Duodenal mucosa (tissue), 2 donors: ENCODE measurements at regions not wholly inside any gene's neighbourhood (a gene's known extent, or its start where the extent isn't known, plus 50 kb on each side); places are given as distances from the start of the nearest gene placed in this dataset.

Experiments
- H3K27ac ChIP-seq: one replicate; pipeline ENCODE4 v1.7.0; 2013; ENCODE audit warnings: low read depth, low read length
- H3K27me3 ChIP-seq, 2 donors: one replicate each; pipeline ENCODE4 v1.7.0; 2013; ENCODE audit warnings: low read length in 2 of 2, control low read depth in 1 of 2; ENCODE audit not compliant: insufficient read depth in 2 of 2, control insufficient read depth in 1 of 2
- H3K36me3 ChIP-seq, 2 donors: one replicate each; pipeline ENCODE4 v1.7.0; 2013; ENCODE audit warnings: low read length in 2 of 2, control low read depth in 1 of 2; ENCODE audit not compliant: insufficient read depth in 2 of 2, control insufficient read depth in 1 of 2
- H3K4me1 ChIP-seq, 2 donors: one replicate each; pipeline ENCODE4 v1.7.0; 2013; ENCODE audit warnings: low read length in 2 of 2, control low read depth in 1 of 2; ENCODE audit not compliant: insufficient read depth in 2 of 2, control insufficient read depth in 1 of 2
- H3K4me3 ChIP-seq, 2 donors: one replicate each; pipeline ENCODE4 v1.7.0; 2013; ENCODE audit warnings: low read length in 2 of 2, low read depth in 1 of 2
- H3K9ac ChIP-seq, 2 donors: one replicate each; pipeline ENCODE4 v1.7.0; 2013; ENCODE audit warnings: low read length in 2 of 2, low read depth in 1 of 2
- H3K9me3 ChIP-seq, 2 donors: one replicate each; pipeline ENCODE4 v1.7.0; 2013; ENCODE audit warnings: low read length in 2 of 2, control low read depth in 1 of 2; ENCODE audit not compliant: control insufficient read depth in 1 of 2

DNA sequence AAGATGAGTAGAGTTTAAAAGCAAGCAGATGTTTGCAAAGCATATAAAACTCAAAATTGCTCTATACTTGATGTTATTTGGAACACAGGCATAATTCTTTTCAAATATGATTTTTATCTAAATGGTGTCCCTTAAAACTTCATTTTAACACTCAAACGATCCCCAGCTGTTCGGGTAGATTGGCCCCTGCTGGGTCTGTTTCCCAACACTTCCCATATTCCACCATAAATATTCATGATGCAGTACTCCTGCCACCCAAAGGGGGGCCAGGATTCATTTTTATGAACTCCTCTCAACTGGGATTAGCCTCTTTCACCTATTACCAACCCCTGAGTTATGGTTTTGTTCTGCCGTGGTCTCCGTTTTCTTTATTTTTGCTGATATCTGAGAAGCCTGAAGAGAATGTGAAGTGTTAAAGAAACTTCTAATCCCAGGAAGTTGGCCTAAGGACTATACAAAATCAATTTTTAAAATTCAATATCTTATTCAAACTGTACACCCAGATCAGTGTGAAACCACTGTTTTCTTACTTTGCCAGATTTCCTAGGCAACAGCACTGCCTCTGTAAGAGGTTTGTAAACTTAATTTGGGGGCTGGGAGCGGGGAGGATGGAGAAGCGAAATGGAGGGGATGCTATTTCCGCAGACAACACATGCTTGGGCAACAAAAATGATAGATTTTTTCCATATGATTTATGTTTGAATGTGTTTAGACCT, 384.1 kb downstream of the DMRT2 start:
- no peaks in the 10 kb centered on the region for H3K36me3 ChIP-seq
- H3K9me3 ChIP-seq, result no peaks in the 10 kb centered on the region
- no peak overlapping the region for H3K27ac ChIP-seq
- no peak overlapping the region for H3K4me3 ChIP-seq
- no peaks in the 10 kb centered on the region for H3K4me1 ChIP-seq
- no peaks in the 10 kb centered on the region for H3K27me3 ChIP-seq
- H3K9ac ChIP-seq, result no peak overlapping the region

DNA sequence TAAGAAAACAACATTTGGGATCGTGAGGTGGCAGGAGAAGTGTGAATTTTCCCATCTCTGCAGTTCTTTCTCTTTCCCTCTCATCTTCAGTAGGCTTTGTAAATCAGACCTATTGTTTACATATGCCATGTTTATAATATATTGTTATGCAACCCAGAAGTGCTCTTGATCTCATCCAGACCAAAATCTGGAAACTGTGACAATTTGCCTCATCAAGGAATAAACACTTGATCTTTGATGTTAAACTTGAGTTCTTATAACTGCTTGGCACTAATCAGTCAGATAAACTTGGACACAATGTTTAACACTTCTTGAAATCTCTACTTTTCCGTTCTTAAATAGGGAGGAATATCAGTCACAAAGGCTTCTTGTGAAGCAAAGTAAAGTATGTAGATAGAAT, 384.7 kb downstream of the DMRT2 start:
- no peaks in the 10 kb centered on the region for H3K36me3 ChIP-seq
- H3K4me1 ChIP-seq, result no peaks in the 10 kb centered on the region
- H3K27me3 ChIP-seq, result no peaks in the 10 kb centered on the region
- H3K9me3 ChIP-seq, result no peaks in the 10 kb centered on the region
- H3K9ac ChIP-seq, result no peak overlapping the region
- H3K27ac ChIP-seq, result no peak overlapping the region
- H3K4me3 ChIP-seq, result no peak overlapping the region

DNA sequence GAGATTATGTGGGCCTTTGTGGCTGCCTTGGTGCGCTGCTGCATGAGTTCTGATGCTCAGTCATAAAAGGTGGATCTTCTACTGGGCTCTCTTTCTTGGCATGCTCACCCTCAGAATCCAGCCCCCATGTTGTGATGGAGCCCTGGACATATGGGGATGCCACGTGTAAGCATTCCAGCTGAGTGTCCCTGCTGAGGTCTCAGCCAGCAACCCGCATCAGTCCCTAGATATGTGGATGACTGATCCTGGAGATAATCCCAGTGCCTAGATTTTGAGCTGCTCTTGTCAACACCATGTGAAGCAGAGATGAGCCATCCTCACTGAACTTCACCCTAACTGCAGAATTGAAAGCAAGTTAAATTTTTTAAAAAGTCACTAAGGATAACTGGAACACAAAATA, 390.1 kb downstream of the DMRT2 start:
- Histone ChIP-seq H3K27ac (no peak overlapping the region), H3K9me3 (no peaks in the 10 kb centered on the region), H3K4me1 (no peaks in the 10 kb centered on the region), H3K36me3 (no peaks in the 10 kb centered on the region), H3K4me3 (no peak overlapping the region), H3K9ac (no peak overlapping the region), H3K27me3 (no peaks in the 10 kb centered on the region)

DNA sequence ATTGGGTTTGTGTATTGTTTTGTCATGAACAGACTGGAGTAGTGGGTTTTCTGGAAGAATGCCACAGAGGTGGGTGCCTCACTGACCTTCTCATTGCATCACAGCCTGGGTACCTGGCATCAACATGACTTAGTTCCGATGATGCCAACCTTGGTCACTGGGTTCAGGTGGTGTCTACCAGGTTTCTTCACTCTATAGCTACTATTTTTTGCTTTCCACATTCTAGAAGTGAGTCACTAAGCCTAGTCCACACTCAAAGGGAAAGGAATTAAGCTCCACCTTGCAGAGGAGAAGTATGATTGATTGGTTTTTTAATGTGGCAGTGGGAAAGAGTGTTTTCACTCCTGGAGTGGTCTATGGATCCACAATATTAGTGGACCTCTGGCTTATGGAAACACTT, 391.9 kb downstream of the DMRT2 start:
- Histone ChIP-seq H3K27me3 (no peaks in the 10 kb centered on the region), H3K4me1 (no peaks in the 10 kb centered on the region), H3K36me3 (no peaks in the 10 kb centered on the region), H3K27ac (no peak overlapping the region), H3K9me3 (no peaks in the 10 kb centered on the region), H3K9ac (no peak overlapping the region), H3K4me3 (no peak overlapping the region)

DNA sequence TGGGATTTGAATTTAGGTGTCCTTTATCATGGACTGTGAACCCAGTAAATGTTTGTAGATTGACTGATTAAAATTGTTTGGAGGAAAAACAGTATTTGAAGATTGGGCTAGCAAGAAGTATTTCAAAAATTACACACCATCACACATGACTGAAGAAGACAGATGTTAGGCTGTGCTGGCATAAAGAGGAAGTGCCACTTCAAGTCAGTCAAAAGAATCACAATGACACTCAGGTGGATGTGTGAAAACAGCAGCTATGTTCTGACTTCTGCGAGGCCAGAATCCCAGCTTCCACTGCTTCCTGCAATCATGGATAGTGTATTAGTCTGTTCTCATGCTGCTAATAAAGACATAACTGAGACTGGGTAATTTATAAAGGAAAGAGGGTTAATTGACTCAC, 393.3 kb downstream of the DMRT2 start:
- no peaks in the 10 kb centered on the region for H3K27me3 ChIP-seq

DNA sequence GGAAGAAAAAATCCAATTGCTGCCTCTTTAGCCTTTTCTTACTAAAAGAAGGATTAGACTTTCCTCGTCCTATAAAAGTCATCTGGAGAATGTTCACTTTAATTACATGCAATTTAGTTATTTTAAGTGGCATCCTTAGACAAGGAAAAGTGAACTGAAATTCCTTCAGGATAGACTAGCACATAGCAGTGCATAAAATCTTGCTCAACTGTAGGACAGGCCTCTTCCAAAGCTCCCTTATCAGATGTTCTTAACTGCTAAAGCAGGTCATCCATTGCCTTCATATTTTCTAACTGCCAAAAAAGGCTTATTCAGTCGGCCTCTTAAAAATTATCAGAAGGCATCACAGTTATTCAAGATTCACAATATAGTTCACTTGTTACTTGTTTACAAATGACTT, 396.5 kb downstream of the DMRT2 start:
- H3K9ac ChIP-seq, result no peak overlapping the region
- H3K9me3 ChIP-seq, result no peaks in the 10 kb centered on the region
- no peak overlapping the region for H3K27ac ChIP-seq

More for the DNA sequence above, 393.3 kb downstream of the DMRT2 start:
- Histone ChIP-seq H3K9me3 (no peaks in the 10 kb centered on the region), H3K36me3 (no peaks in the 10 kb centered on the region), H3K4me3 (no peak overlapping the region), H3K4me1 (no peaks in the 10 kb centered on the region), H3K27ac (no peak overlapping the region), H3K9ac (no peak overlapping the region)

DNA sequence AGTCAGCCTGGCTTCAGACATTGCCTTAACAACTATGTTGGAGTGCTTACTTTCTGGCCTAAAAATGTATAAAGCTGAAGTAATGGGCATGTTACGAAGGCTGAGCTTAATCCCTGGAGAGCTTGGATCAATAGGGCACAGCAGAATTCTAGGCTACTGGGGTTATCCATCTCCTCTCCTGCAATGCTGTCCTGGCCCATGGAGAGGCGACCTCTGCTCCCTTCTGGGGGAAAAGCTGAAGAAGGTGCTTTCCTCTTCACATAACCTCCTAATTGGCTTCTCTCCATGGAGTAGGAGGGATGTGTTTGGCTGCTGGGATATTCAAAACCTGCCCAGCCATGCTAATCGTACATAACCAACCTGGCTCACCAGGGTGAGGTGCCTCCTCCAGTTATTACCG, 403.5 kb downstream of the DMRT2 start:
- H3K4me3 ChIP-seq, result no peak overlapping the region
- H3K9me3 ChIP-seq, result no peaks in the 10 kb centered on the region
- H3K4me1 ChIP-seq, result no peaks in the 10 kb centered on the region
- H3K27me3 ChIP-seq, result no peaks in the 10 kb centered on the region
- no peaks in the 10 kb centered on the region for H3K36me3 ChIP-seq
- H3K9ac ChIP-seq, result no peak overlapping the region
- H3K27ac ChIP-seq, result no peak overlapping the region

More for the DNA sequence above, 396.5 kb downstream of the DMRT2 start:
- H3K4me1 ChIP-seq, result no peaks in the 10 kb centered on the region
- H3K36me3 ChIP-seq, result no peaks in the 10 kb centered on the region
- H3K27me3 ChIP-seq, result no peaks in the 10 kb centered on the region
- H3K4me3 ChIP-seq, result no peak overlapping the region

DNA sequence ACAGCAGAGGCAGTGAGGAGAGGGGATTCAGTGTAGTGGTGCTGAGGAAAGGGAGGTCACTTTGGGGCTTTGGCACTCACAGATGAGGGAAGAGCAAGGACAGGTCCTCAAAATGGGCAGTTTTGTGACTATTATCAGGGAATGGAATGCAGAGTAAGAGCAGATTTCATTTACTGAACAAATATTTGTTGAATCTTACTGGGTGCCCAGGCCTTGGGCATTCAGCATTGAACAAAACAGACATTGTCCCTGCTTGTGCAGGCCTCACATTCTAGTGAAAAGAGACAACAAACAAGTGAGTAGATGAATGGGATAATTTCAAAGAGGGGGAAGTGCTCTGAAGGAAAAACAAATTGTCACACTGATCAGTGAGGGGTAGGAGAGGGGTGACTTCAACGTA, 404.1 kb downstream of the DMRT2 start:
- H3K9me3 ChIP-seq, result no peaks in the 10 kb centered on the region
- H3K4me3 ChIP-seq, result no peak overlapping the region
- no peak overlapping the region for H3K27ac ChIP-seq
- H3K4me1 ChIP-seq, result no peaks in the 10 kb centered on the region
- H3K9ac ChIP-seq, result no peak overlapping the region
- H3K27me3 ChIP-seq, result no peaks in the 10 kb centered on the region
- no peaks in the 10 kb centered on the region for H3K36me3 ChIP-seq

DNA sequence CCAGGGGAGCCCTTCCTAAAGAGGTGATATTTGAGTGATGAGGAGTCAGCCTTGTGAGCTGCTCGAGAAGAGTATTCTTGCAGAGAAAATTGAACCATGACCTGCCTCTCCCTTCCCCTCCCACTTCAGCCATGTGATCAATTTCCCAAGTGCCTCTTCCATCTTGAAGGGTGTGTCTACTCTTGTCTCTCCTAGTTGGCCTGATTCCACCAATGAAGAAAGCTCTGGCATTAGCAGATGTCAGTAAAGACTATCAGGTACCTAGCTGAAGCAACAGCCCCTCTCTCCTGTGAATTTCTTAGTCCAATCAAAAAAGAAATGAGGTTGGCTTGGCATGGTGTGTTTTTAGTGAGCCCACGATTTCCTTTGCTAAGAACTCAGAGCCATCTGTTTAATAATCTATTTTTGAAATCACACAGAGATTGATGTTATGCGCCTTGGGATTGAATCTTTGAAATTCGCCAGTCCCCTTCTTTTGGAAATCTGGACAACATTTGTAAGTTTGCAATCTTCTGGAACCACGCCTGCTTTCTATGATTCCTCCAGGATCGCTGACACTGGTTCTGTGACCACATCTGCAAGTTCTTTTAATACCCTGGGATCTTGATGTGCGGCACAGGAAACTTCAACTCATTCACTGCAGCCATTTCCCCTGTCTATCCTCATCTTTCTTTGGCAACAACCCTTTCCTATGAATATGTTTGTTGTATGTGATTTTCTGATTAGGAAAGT, 404.6 kb downstream of the DMRT2 start:
- H3K27ac ChIP-seq, result no peak overlapping the region
- H3K36me3 ChIP-seq, result no peaks in the 10 kb centered on the region
- H3K4me1 ChIP-seq, result no peaks in the 10 kb centered on the region
- H3K27me3 ChIP-seq, result no peaks in the 10 kb centered on the region
- no peak overlapping the region for H3K9ac ChIP-seq
- no peaks in the 10 kb centered on the region for H3K9me3 ChIP-seq
- H3K4me3 ChIP-seq, result no peak overlapping the region

DNA sequence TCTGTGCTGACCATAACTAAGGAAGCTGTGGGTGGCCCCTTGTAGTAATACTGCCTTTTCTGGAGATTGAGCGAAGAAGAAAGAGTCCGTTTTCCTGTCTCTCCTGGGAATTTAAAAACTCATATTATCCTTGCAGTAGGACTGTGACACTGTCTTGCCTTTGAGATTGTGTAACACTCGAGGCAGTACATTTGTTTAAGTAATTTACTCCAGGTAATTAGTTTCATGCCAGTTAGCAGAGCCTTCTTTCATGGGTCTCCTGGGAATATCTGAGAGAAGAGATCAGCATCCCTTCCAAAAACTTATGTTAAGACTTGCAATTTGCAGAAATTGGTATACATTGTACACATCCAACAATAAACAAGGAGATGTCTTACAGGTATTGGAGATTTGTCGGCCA, 405.6 kb downstream of the DMRT2 start:
- H3K9me3 ChIP-seq, result no peaks in the 10 kb centered on the region
- no peaks in the 10 kb centered on the region for H3K36me3 ChIP-seq
- no peak overlapping the region for H3K4me3 ChIP-seq
- H3K9ac ChIP-seq, result no peak overlapping the region
- H3K27me3 ChIP-seq, result no peaks in the 10 kb centered on the region
- no peak overlapping the region for H3K27ac ChIP-seq
- no peaks in the 10 kb centered on the region for H3K4me1 ChIP-seq
